Heart left ventricle (tissue), 13 donors: ENCODE measurements at regions not wholly inside any gene's neighbourhood (a gene's known extent, or its start where the extent isn't known, plus 50 kb on each side); places are given as distances from the start of the nearest gene placed in this dataset.

Experiments used
- CTCF ChIP-seq, 12 donors: fragments of 200-600 bp; sonication (generic) in 4 of 12; IDR thresholded peaks; one replicate each; pipeline versions ENCODE4 v1.5.0 to v1.8.0; 2018 to 2022; ENCODE audit warnings: antibody characterized with exemption in 12 of 12, mild to moderate bottlenecking in 5 of 12
- POLR2A ChIP-seq, 2 donors: fragments of 450-650 bp; IDR thresholded peaks; one replicate each; pipeline ENCODE4 v1.6.1; 2017; ENCODE audit warnings: antibody characterized with exemption in 2 of 2, mild to moderate bottlenecking in 2 of 2, moderate library complexity in 2 of 2
- donor health status: ischemic (EF 13 %, LVEDD 7.1; RV severe dilation, severe dysfunction).
- donor health status: DM: no; HTN: yes; CAD: no.
- donor health status: DM: no; HTN: no; CAD: no.
- donor health status: ischemic (EF 25% LVEDD 6.9; RV normal size, moderate dysfunction).
- donor health status: ischemic (EF 25% LVEDD 5.7; RV mildly dilated, moderate dysfunction).
- donor health status: ischemic (EF 35%, LVEDD 5.7; RV mildly dilated, moderate dysfunction).
- donor health status: nonischemic (EF 11% LVEDD 7.7; RV severe dilation, severe dysfunction).
- donor health status: DM: yes; HTN: yes; CAD: no.
- donor health status: PGD.
- donor health status: ischemic (EF 29% LVEDD 5.4; RV normal size, mild dysfunction).
- donor health status: nonischemic (EF 23%, LVEDD 6.1; RV moderate dilation, normal function).

GRCh38 chr12:29863665-29864064 is 79.9 kb upstream of the TMTC1 start:
- no peak for TF ChIP-seq POLR2A (IDR thresholded peaks at IDR 0.05)
- no peak for TF ChIP-seq CTCF (IDR thresholded peaks at IDR 0.05)
